ENCODE measurements at regions not wholly inside any gene's neighbourhood (a gene's known extent, or its start where the extent isn't known, plus 50 kb on each side); places are given as distances from the start of the nearest gene placed in this dataset.

- TF ChIP-seq ZNF157 (tag by site-specific recombination; IDR thresholded peaks at IDR 0.05) (no peak), ZNF121 (tag by site-specific recombination; IDR thresholded peaks at IDR 0.05) (no peak), ZNF777 (tag by site-specific recombination; IDR thresholded peaks at IDR 0.05; ENCODE audit: borderline replicate concordance) (no peak), CTCF (tag by site-specific recombination; IDR thresholded peaks at IDR 0.05) (no peak), ZNF549 (tag by site-specific recombination; IDR thresholded peaks at IDR 0.05) (no peak), BCL11B (tag by site-specific recombination; IDR thresholded peaks at IDR 0.05; ENCODE audit: low read depth) (no peak), YY1 (tag by site-specific recombination; IDR thresholded peaks at IDR 0.05) (no peak), ZNF133 (tag by site-specific recombination; IDR thresholded peaks at IDR 0.05) (no peak), ZNF707 (tag by site-specific recombination; IDR thresholded peaks at IDR 0.05) (no peak), SETDB1 (IDR thresholded peaks at IDR 0.05; ENCODE audit: insufficient read length, low read length) (no peak), ZBTB21 (tag by site-specific recombination; IDR thresholded peaks at IDR 0.05) (no peak), ZNF561 (tag by site-specific recombination; IDR thresholded peaks at IDR 0.05; ENCODE audit: borderline replicate concordance) (no peak), ZNF18 (tag by site-specific recombination; IDR thresholded peaks at IDR 0.05) (no peak)
These were observed 108.7 kb downstream of the TENT5C start for GRCh38 chr1:117714546-117714945.

All from HEK293 (cell line).